ENCODE measurements at regions not wholly inside any gene's neighbourhood (a gene's known extent, or its start where the extent isn't known, plus 50 kb on each side); places are given as distances from the start of the nearest gene placed in this dataset.

- Histone ChIP-seq H3K27me3 (no peaks in the 10 kb centered on the region), H3K9me3 (no peaks in the 10 kb centered on the region), H3K27ac (no peak overlapping the region), H3K4me1 (ENCODE audit: control insufficient read depth in 1 of 2, insufficient read depth in 1 of 2, low read depth in 1 of 2, low read length in 1 of 2) (no peaks in the 10 kb centered on the region), H3K4me3 (ENCODE audit: low read depth in 1 of 2, low read length in 1 of 2) (no peak overlapping the region), H3K36me3 (no peaks in the 10 kb centered on the region)
- TF ChIP-seq CTCF (IDR thresholded peaks at IDR 0.05), result no peak
These were observed 188.8 kb downstream of the NEBL start for GRCh38 chr10:20708305-20708704.

- no peaks in the 10 kb centered on the region for H3K27me3 ChIP-seq
- no peak overlapping the region for H3K4me3 ChIP-seq (ENCODE audit: low read depth in 1 of 2, low read length in 1 of 2)
- no peak overlapping the region for H3K27ac ChIP-seq
- H3K36me3 ChIP-seq, result no peaks in the 10 kb centered on the region
- H3K9me3 ChIP-seq, result no peaks in the 10 kb centered on the region
- no peak for TF ChIP-seq CTCF (IDR thresholded peaks at IDR 0.05)
- H3K4me1 ChIP-seq (ENCODE audit: control insufficient read depth in 1 of 2, insufficient read depth in 1 of 2, low read depth in 1 of 2, low read length in 1 of 2), result no peaks in the 10 kb centered on the region
These were observed 189.9 kb downstream of the NEBL start for GRCh38 chr10:20707251-20707650.

- no peak for TF ChIP-seq CTCF (IDR thresholded peaks at IDR 0.05)
- Histone ChIP-seq H3K27ac (no peak overlapping the region), H3K4me3 (ENCODE audit: low read depth in 1 of 2, low read length in 1 of 2) (no peak overlapping the region), H3K27me3 (no peaks in the 10 kb centered on the region), H3K9me3 (no peaks in the 10 kb centered on the region), H3K4me1 (ENCODE audit: control insufficient read depth in 1 of 2, insufficient read depth in 1 of 2, low read depth in 1 of 2, low read length in 1 of 2) (no peaks in the 10 kb centered on the region), H3K36me3 (no peaks in the 10 kb centered on the region)
These were observed 198.3 kb downstream of the NEBL start for GRCh38 chr10:20698837-20699236.

- H3K9me3 ChIP-seq, result no peaks in the 10 kb centered on the region
- no peak for TF ChIP-seq CTCF (IDR thresholded peaks at IDR 0.05)
These were observed 202.8 kb downstream of the NEBL start for GRCh38 chr10:20694296-20694695.

GRCh38 chr10:20688797-20689544 lies 208.1 kb downstream of the NEBL start:
- Histone ChIP-seq H3K4me1 (ENCODE audit: control insufficient read depth in 1 of 2, insufficient read depth in 1 of 2, low read depth in 1 of 2, low read length in 1 of 2) (no peaks in the 10 kb centered on the region), H3K27ac (no peak overlapping the region), H3K27me3 (no peaks in the 10 kb centered on the region), H3K9me3 (no peaks in the 10 kb centered on the region), H3K4me3 (ENCODE audit: low read depth in 1 of 2, low read length in 1 of 2) (no peak overlapping the region), H3K36me3 (no peaks in the 10 kb centered on the region)
- no peak for TF ChIP-seq CTCF (IDR thresholded peaks at IDR 0.05)

More at GRCh38 chr10:20694296-20694695, 202.8 kb downstream of the NEBL start:
- no peaks in the 10 kb centered on the region for H3K36me3 ChIP-seq
- no peaks in the 10 kb centered on the region for H3K4me1 ChIP-seq (ENCODE audit: control insufficient read depth in 1 of 2, insufficient read depth in 1 of 2, low read depth in 1 of 2, low read length in 1 of 2)
- H3K4me3 ChIP-seq (ENCODE audit: low read depth in 1 of 2, low read length in 1 of 2), result no peak overlapping the region
- no peaks in the 10 kb centered on the region for H3K27me3 ChIP-seq
- no peak overlapping the region for H3K27ac ChIP-seq

Measured in neutrophil (primary cell).